Prostate gland (tissue), 2 donors: ENCODE measurements at regions not wholly inside any gene's neighbourhood (a gene's known extent, or its start where the extent isn't known, plus 50 kb on each side); places are given as distances from the start of the nearest gene placed in this dataset.

Source experiments
- DNase-seq: peaks from one replicate; pipeline ENCODE4 v3.0.0-alpha.2; 2019; ENCODE audit warnings: low spot score
- H3K27ac ChIP-seq, 2 donors: fragments of 200-600 bp; sonication (generic); 2 replicates each; pipeline ENCODE4 v1.5.1; 2017 to 2019
- H3K27me3 ChIP-seq: fragments of 200-600 bp; sonication (generic); replicated peaks from 2 replicates; pipeline ENCODE4 v1.5.1; 2019; ENCODE audit not compliant: insufficient read depth
- H3K36me3 ChIP-seq, 2 donors: fragments of 200-600 bp; sonication (generic); 1 replicate in 1 of 2; 2 replicates in 1 of 2; pipeline versions ENCODE4 v1.5.1 to v1.8.1; 2017 to 2019
- H3K4me1 ChIP-seq: fragments of 200-600 bp; sonication (generic); replicated peaks from 2 replicates; pipeline ENCODE4 v1.5.1; 2019
- H3K4me3 ChIP-seq, 2 donors: fragments of 200-600 bp; sonication (generic); 2 replicates each; pipeline ENCODE4 v1.5.1; 2017 to 2019
- H3K9me3 ChIP-seq: fragments of 200-600 bp; sonication (generic); 2 replicates; pipeline ENCODE4 v1.5.1; 2017
- POLR2A ChIP-seq: fragments of 450-650 bp; IDR thresholded peaks from one replicate; pipeline ENCODE4 v1.6.1; 2016; ENCODE audit warnings: antibody characterized with exemption, mild to moderate bottlenecking
- POLR2AphosphoS5 ChIP-seq: sonication (generic); formaldehyde crosslinking; IDR thresholded peaks from one replicate; pipeline ENCODE4 v1.6.1; 2017; ENCODE audit warnings: antibody characterized with exemption
- WGBS: methylation state at CpG from one replicate; pipeline ENCODE4 v1.1.5; 2018; 5-methylcytosine and 5-hydroxymethylcytosine counted together
- intact Hi-C: fragments of 100-400 bp; cut with DNase I; formaldehyde crosslinking; loops from one replicate; pipeline ENCODE4 v1.14.2; 2022
- TF ChIP-seq, protein P1 (sequence below), 4 experiments: fragments of 200-600 bp in 2 of 4; fragments of 450-650 bp in 2 of 4; sonication (generic) in 2 of 4; IDR thresholded peaks; 1 replicate in 3 of 4; 2 replicates in 1 of 4; pipeline ENCODE4 v1.5.1; 2016 to 2019; ENCODE audit warnings: antibody characterized with exemption in 4 of 4, mild to moderate bottlenecking in 2 of 4, moderate library complexity in 2 of 4

DNA sequence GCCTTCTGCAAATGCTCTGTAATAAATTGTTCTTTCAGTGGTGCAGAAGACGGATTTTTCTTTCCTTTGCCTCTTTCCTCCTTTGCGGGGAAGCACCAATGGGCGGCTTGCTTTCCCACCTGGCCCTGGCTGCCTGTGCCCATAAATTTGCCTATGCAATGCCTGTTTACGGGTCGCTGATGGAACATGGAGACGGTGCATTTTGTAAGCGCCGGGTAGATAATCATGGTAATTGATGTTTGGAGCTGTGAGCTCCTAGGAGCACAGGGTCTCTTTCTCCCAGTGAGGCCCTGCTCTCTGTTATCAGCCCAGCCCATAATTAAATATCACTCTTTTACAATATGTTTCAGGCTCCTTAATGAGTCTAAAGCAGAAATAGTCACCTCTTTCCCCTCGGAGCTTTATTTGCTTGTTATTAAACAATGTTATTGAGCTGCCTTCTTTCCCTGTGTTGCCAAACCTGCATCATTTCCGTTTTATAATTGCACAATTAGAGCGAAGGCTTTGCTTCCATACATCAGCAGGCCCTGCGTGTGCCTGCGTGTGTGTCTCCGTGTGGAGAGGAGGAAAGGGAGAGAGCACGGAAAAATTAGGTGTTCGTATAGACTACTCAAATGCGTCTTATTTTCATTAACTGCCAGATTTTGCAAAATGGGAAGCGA, 437.4 kb upstream of the POU3F3 start:
- 76% methylated on average over 18 of the region's 18 CpGs for WGBS
- no peak for DNase-seq
- no peaks in the 10 kb centered on the region for H3K36me3 ChIP-seq
- H3K4me1 ChIP-seq = no peaks in the 10 kb centered on the region
- intact Hi-C loops = no loop called here
- H3K27me3 ChIP-seq = no peaks in the 10 kb centered on the region
- no peak overlapping the region for H3K4me3 ChIP-seq
- no peaks in the 10 kb centered on the region for H3K9me3 ChIP-seq
- TF ChIP-seq, protein P1, sequence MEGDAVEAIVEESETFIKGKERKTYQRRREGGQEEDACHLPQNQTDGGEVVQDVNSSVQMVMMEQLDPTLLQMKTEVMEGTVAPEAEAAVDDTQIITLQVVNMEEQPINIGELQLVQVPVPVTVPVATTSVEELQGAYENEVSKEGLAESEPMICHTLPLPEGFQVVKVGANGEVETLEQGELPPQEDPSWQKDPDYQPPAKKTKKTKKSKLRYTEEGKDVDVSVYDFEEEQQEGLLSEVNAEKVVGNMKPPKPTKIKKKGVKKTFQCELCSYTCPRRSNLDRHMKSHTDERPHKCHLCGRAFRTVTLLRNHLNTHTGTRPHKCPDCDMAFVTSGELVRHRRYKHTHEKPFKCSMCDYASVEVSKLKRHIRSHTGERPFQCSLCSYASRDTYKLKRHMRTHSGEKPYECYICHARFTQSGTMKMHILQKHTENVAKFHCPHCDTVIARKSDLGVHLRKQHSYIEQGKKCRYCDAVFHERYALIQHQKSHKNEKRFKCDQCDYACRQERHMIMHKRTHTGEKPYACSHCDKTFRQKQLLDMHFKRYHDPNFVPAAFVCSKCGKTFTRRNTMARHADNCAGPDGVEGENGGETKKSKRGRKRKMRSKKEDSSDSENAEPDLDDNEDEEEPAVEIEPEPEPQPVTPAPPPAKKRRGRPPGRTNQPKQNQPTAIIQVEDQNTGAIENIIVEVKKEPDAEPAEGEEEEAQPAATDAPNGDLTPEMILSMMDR (IDR thresholded peaks at IDR 0.05) = no peak
- TF ChIP-seq POLR2AphosphoS5 = no peak
- no peak overlapping the region for H3K27ac ChIP-seq

DNA sequence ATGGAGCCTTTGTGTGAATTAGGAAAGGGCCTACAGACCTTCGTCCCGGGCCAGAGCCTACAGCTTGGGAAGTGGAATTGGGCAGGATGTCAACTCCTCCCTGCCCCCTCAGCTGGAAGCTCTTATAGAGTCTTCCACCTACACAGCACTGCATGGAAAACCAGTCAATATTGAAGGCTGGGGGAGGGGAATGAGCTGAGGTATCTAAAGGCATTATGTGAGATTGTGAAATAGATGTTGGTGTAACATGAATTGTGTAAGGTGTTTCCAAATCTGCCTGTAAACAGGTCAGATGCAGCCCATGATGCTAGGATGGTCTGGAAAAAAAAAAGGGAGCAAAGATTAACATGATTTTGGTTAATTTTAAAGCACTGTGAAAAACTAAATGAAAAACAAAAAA, 433.5 kb upstream of the POU3F3 start:
- Histone ChIP-seq H3K27me3 (no peaks in the 10 kb centered on the region), H3K9me3 (no peaks in the 10 kb centered on the region), H3K36me3 (no peaks in the 10 kb centered on the region), H3K4me1 (no peaks in the 10 kb centered on the region), H3K4me3 (no peak overlapping the region), H3K27ac (no peak overlapping the region)
- WGBS = 84% methylated on average over 2 of the region's 2 CpGs
- no peak for DNase-seq
- no peak for TF ChIP-seq POLR2A
- no peak for TF ChIP-seq POLR2AphosphoS5
- TF ChIP-seq, protein P1 (IDR thresholded peaks at IDR 0.05) = no peak
- intact Hi-C loops = no loop called here

DNA sequence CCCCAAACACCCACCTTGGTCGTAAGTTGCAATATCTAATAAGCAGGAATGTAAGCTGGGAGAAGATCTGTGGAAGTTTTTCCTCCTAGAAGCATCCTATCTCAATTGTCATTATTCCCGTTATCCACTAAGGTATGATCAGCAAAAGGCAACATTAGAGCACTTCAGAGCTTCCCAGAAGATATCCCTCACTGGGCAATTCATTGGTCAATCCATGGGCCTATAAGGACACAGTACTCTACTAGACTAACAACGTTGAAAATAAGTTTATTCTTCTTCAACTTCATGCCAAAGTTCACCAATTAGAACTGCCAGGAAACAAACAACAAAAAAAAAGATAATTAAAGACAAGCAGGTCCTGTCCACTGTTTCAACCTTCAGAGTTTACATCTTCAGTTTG, 433.0 kb upstream of the POU3F3 start:
- intact Hi-C loops = no loop called here
- Histone ChIP-seq H3K4me3 (no peak overlapping the region), H3K4me1 (no peaks in the 10 kb centered on the region), H3K27me3 (no peaks in the 10 kb centered on the region), H3K36me3 (no peaks in the 10 kb centered on the region), H3K27ac (no peak overlapping the region), H3K9me3 (no peaks in the 10 kb centered on the region)
- WGBS = 85% methylated on average over 3 of the region's 3 CpGs
- TF ChIP-seq POLR2AphosphoS5 = no peak
- TF ChIP-seq POLR2A = no peak
- TF ChIP-seq, protein P1 (IDR thresholded peaks at IDR 0.05) = no peak
- no peak for DNase-seq

DNA sequence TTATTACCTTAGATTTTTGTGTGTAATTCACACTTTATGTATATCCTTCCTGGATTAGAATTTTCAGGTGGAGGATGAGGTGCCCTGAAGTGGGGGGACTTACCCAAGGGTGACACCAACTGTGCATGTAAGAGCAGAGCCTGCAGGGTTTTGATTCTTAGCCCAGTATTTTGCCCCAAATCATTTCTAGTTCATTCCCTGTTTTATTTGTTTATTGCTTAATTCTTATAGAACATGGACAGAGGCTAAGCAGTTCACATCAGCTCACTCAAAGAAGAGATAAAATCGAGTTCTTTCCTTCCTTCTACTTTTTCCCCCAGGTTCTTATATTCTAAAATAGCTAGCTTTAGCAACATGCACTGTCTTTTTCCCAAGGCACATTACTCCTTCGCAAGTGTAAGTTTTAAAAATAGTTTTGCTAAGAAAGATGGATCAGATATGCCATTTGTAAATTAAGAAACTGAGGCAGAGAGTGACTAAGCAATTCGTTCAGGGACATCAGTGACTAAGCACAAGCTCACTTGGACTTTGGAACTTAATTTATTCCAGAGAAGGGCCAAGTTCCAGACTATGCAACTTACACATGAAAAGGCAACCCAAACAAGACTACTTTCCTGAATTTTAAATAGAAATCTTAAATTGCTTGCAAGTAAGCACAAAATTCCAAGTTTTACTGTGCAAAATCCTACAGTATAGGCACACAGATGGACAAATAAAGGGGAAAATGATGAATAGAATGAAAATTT, 427.9 kb upstream of the POU3F3 start:
- TF ChIP-seq, protein P1 (IDR thresholded peaks at IDR 0.05) = no peak
- TF ChIP-seq POLR2AphosphoS5 = no peak
- Histone ChIP-seq H3K4me3 (no peak overlapping the region), H3K36me3 (no peaks in the 10 kb centered on the region), H3K4me1 (no peaks in the 10 kb centered on the region), H3K9me3 (no peaks in the 10 kb centered on the region), H3K27me3 (no peaks in the 10 kb centered on the region), H3K27ac (no peak overlapping the region)
- WGBS = 82% methylated on average over 3 of the region's 3 CpGs
- intact Hi-C loops = no loop called here
- DNase-seq = no peak

DNA sequence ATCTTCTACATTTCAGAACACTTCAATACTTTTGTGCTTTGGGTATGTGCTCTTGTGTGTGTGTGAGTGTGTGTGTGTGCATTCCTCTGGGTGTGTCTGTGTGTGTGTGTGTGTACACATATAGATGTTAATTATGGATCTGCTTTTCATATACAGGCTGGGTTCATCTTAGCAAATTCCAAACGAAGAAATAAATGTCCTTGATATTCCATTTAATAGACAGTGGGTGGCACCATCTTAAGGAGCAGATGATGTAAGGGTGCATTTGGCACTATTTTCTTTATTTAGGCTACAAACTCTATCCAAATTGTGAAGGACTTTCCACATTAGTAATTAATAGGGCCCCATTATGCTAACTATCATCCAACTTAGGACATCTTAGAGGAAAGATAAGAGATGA, 425.8 kb upstream of the POU3F3 start:
- no peak for TF ChIP-seq POLR2A
- no peak for TF ChIP-seq POLR2AphosphoS5
- TF ChIP-seq, protein P1 (IDR thresholded peaks at IDR 0.05) = no peak
- H3K4me1 ChIP-seq = no peaks in the 10 kb centered on the region
- intact Hi-C loops = no loop called here
- no peaks in the 10 kb centered on the region for H3K9me3 ChIP-seq
- H3K4me3 ChIP-seq = no peak overlapping the region
- WGBS = 60% methylated on average over 1 of the region's 1 CpG
- H3K27me3 ChIP-seq = no peaks in the 10 kb centered on the region
- no peaks in the 10 kb centered on the region for H3K36me3 ChIP-seq
- no peak for DNase-seq
- H3K27ac ChIP-seq = no peak overlapping the region
